ENCODE measurements at regions not wholly inside any gene's neighbourhood (a gene's known extent, or its start where the extent isn't known, plus 50 kb on each side); places are given as distances from the start of the nearest gene placed in this dataset.

- no peak for DNase-seq
These were observed 490.4 kb upstream of the CFAP20DC start for GRCh38 chr3:59540241-59540640.

- no peak for DNase-seq
These were observed 489.1 kb upstream of the CFAP20DC start for GRCh38 chr3:59538753-59539432.

GRCh38 chr3:59535791-59536221, 486.0 kb upstream of the CFAP20DC start:
- DNase-seq = no peak

- no peak for DNase-seq
These were observed 482.2 kb upstream of the CFAP20DC start for GRCh38 chr3:59531994-59532393.

- DNase-seq = no peak
These were observed 481.4 kb upstream of the CFAP20DC start for GRCh38 chr3:59531066-59531745.

- DNase-seq = no peak
These were observed 478.4 kb upstream of the CFAP20DC start for GRCh38 chr3:59528251-59528650.

GRCh38 chr3:59527493-59527892, 477.7 kb upstream of the CFAP20DC start:
- DNase-seq = no peak

GRCh38 chr3:59526999-59527398, 477.2 kb upstream of the CFAP20DC start:
- no peak for DNase-seq

GRCh38 chr3:59522550-59522949, 472.7 kb upstream of the CFAP20DC start:
- DNase-seq = no peak

- no peak for DNase-seq
These were observed 469.3 kb upstream of the CFAP20DC start for GRCh38 chr3:59519094-59519493.

- no peak for DNase-seq
These were observed 468.6 kb upstream of the CFAP20DC start for GRCh38 chr3:59518283-59519055.

- no peak for DNase-seq
These were observed 467.6 kb upstream of the CFAP20DC start for GRCh38 chr3:59517388-59517787.

- DNase-seq = no peak
These were observed 466.1 kb upstream of the CFAP20DC start for GRCh38 chr3:59515966-59516365.

GRCh38 chr3:59514865-59515482, 465.1 kb upstream of the CFAP20DC start:
- DNase-seq = no peak

GRCh38 chr3:59513570-59513969, 463.7 kb upstream of the CFAP20DC start:
- no peak for DNase-seq

GRCh38 chr3:59512066-59512465, 462.2 kb upstream of the CFAP20DC start:
- no peak for DNase-seq

GRCh38 chr3:59510576-59510975, 460.8 kb upstream of the CFAP20DC start:
- no peak for DNase-seq

- no peak for DNase-seq
These were observed 458.4 kb upstream of the CFAP20DC start for GRCh38 chr3:59508273-59508672.

GRCh38 chr3:59506191-59506590, 456.4 kb upstream of the CFAP20DC start:
- no peak for DNase-seq

GRCh38 chr3:59503441-59503840, 453.6 kb upstream of the CFAP20DC start:
- no peak for DNase-seq

- DNase-seq = peak; percentile 7
These were observed 453.0 kb upstream of the CFAP20DC start for GRCh38 chr3:59502806-59503205.

GRCh38 chr3:59499954-59500353, 450.1 kb upstream of the CFAP20DC start:
- DNase-seq = no peak

- no peak for DNase-seq
These were observed 449.2 kb upstream of the CFAP20DC start for GRCh38 chr3:59499000-59499399.

Measured in activated T-cell treated with anti-CD3 and anti-CD28 coated beads for 4 hours (primary cell).